Gastrocnemius medialis (tissue), 4 donors: ENCODE measurements at regions not wholly inside any gene's neighbourhood (a gene's known extent, or its start where the extent isn't known, plus 50 kb on each side); places are given as distances from the start of the nearest gene placed in this dataset.

Experiments
- POLR2A ChIP-seq, 2 donors: fragments of 450-650 bp; IDR thresholded peaks; one replicate each; pipeline ENCODE4 v1.6.1; 2017; ENCODE audit warnings: antibody characterized with exemption in 2 of 2, mild to moderate bottlenecking in 2 of 2, moderate library complexity in 2 of 2
- TF ChIP-seq, protein P1 (sequence below), 5 experiments: fragments of 450-650 bp in 3 of 5; fragments of 200-600 bp in 2 of 5; sonication (generic) in 2 of 5; IDR thresholded peaks in 4 of 5; conservative IDR thresholded peaks in 1 of 5; 1 replicate in 4 of 5; 2 replicates in 1 of 5; pipeline ENCODE4 v1.5.1; 2016 to 2019; ENCODE audit warnings: antibody characterized with exemption in 5 of 5, mild to moderate bottlenecking in 3 of 5, moderate library complexity in 3 of 5

DNA sequence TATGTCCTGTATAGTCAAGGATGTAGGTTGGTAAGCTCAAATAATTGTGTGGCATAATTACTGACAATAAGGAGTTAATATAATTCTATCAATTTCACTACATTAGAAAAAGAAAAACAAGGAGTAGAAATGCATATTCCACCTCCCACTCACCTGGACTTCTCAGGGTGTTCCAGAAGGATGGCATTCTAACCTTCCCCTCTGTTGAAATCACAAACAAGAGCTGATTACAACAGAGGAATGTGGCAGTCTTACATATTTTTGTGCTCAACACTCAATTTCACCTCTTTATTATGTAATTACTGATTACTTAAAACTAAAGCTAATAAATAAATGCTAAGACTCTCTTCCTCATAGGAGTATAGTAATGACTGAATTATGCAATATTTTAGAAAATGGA, 745.3 kb downstream of the DTWD2 start:
- no peak for TF ChIP-seq POLR2A (IDR thresholded peaks at IDR 0.05)
- TF ChIP-seq, protein P1, sequence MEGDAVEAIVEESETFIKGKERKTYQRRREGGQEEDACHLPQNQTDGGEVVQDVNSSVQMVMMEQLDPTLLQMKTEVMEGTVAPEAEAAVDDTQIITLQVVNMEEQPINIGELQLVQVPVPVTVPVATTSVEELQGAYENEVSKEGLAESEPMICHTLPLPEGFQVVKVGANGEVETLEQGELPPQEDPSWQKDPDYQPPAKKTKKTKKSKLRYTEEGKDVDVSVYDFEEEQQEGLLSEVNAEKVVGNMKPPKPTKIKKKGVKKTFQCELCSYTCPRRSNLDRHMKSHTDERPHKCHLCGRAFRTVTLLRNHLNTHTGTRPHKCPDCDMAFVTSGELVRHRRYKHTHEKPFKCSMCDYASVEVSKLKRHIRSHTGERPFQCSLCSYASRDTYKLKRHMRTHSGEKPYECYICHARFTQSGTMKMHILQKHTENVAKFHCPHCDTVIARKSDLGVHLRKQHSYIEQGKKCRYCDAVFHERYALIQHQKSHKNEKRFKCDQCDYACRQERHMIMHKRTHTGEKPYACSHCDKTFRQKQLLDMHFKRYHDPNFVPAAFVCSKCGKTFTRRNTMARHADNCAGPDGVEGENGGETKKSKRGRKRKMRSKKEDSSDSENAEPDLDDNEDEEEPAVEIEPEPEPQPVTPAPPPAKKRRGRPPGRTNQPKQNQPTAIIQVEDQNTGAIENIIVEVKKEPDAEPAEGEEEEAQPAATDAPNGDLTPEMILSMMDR (IDR thresholded peaks at IDR 0.05 in 4 of 5, conservative IDR thresholded peaks at IDR 0.05 in 1 of 5): no peak
